Activated T-helper 1 cell treated with Interleukin-2 at 50 U/mL for 16 hours (primary cell): ENCODE measurements at regions not wholly inside any gene's neighbourhood (a gene's known extent, or its start where the extent isn't known, plus 50 kb on each side); places are given as distances from the start of the nearest gene placed in this dataset.
"Not testable (repeated sequence)": the region's sequence is repeated elsewhere in the genome, so short reads cannot be mapped to it uniquely, and the experiment has no call there.

Source experiments
- DNase-seq: peaks from one replicate; pipeline ENCODE4 v3.0.0-alpha.2; 2020; ENCODE audit warnings: low read depth

GRCh38 chr12:131314524-131315090 lies 360.9 kb downstream of the ADGRD1 start:
- DNase-seq: no peak

GRCh38 chr12:131315601-131316000 lies 361.9 kb downstream of the ADGRD1 start:
- DNase-seq: no peak

GRCh38 chr12:131316388-131316787 lies 362.7 kb downstream of the ADGRD1 start:
- no peak for DNase-seq

GRCh38 chr12:131318045-131318685 lies 364.5 kb downstream of the ADGRD1 start:
- no peak for DNase-seq

GRCh38 chr12:131321988-131322387 lies 368.3 kb downstream of the ADGRD1 start:
- no peak for DNase-seq

GRCh38 chr12:131322460-131322859 lies 368.8 kb downstream of the ADGRD1 start:
- not testable (repeated sequence) for DNase-seq

GRCh38 chr12:131323879-131324278 lies 370.2 kb downstream of the ADGRD1 start:
- DNase-seq: no peak

GRCh38 chr12:131327521-131328488 lies 374.1 kb downstream of the ADGRD1 start:
- no peak for DNase-seq

- DNase-seq: not testable (repeated sequence)
Measured at GRCh38 chr12:131328861-131329845, 375.4 kb downstream of the ADGRD1 start.

GRCh38 chr12:131330106-131330815 lies 376.6 kb downstream of the ADGRD1 start:
- DNase-seq: no peak

GRCh38 chr12:131331148-131331750 lies 377.5 kb downstream of the ADGRD1 start:
- no peak for DNase-seq

GRCh38 chr12:131332224-131332623 lies 378.5 kb downstream of the ADGRD1 start:
- no peak for DNase-seq

- DNase-seq: no peak
Measured at GRCh38 chr12:131333136-131333535, 377.8 kb upstream of the SFSWAP start.

- DNase-seq: no peak
Measured at GRCh38 chr12:131333621-131334440, 377.1 kb upstream of the SFSWAP start.

- no peak for DNase-seq
Measured at GRCh38 chr12:131334835-131335234, 376.1 kb upstream of the SFSWAP start.

GRCh38 chr12:131335456-131335855 lies 375.4 kb upstream of the SFSWAP start:
- DNase-seq: no peak

- DNase-seq: not testable (repeated sequence)
Measured at GRCh38 chr12:131337861-131338260, 373.0 kb upstream of the SFSWAP start.

GRCh38 chr12:131340616-131341210 lies 370.2 kb upstream of the SFSWAP start:
- DNase-seq: no peak

GRCh38 chr12:131341608-131342007 lies 369.3 kb upstream of the SFSWAP start:
- not testable (repeated sequence) for DNase-seq
